Panc1 (cell line): ENCODE measurements at regions not wholly inside any gene's neighbourhood (a gene's known extent, or its start where the extent isn't known, plus 50 kb on each side); places are given as distances from the start of the nearest gene placed in this dataset.
A peak's percentile ranks its signal among the peaks of the same experiment; 100 is the strongest.

Experiments
- ATAC-seq: fragments of 200-7000 bp; cut with Tn5 transposase; 2 replicates; pipeline ENCODE4 v1.9.1; 2020; ENCODE audit warnings: mild to moderate bottlenecking, moderate library complexity
- BruUV-seq: library from RNA; stranded (reverse); fragments of 400-500 nt; replicated peaks from 2 replicates; lab custom pipeline; 2021; lab: Mats Ljungman, UMichigan
- CTCF ChIA-PET: fragments of 300-600 bp; sonication (Branson Sonifier 250); formaldehyde crosslinking; loops from one replicate; lab custom pipeline; 2022; ENCODE audit warnings: antibody characterized with exemption; lab: Charles Lee
- POLR2A ChIA-PET: fragments of 300-600 bp; sonication (Branson Sonifier 250); formaldehyde crosslinking; loops from one replicate; lab custom pipeline; 2022; ENCODE audit warnings: antibody characterized with exemption; lab: Charles Lee
- DNase-seq: peaks from one replicate; pipeline ENCODE4 v3.0.0-alpha.2; 2010; ENCODE audit warnings: low read depth, low spot score
- H3K27ac ChIP-seq: 2 replicates; pipeline ENCODE4 v1.5.1; 2011; ENCODE audit warnings: mild to moderate bottlenecking, low read length, inconsistent platforms
- H3K27me3 ChIP-seq: fragments of 200-500 bp; sonication (Bioruptor generic); 2 replicates; pipeline ENCODE4 v1.6.0; 2014; ENCODE audit warnings: low read length, inconsistent platforms; ENCODE audit not compliant: control insufficient read depth, insufficient read depth
- H3K36me3 ChIP-seq: fragments of 200-500 bp; sonication (Bioruptor generic); 2 replicates; pipeline ENCODE4 v1.5.1; 2014; ENCODE audit warnings: inconsistent platforms, mild to moderate bottlenecking, low read length, moderate library complexity; ENCODE audit not compliant: control insufficient read depth, insufficient read depth
- H3K4me1 ChIP-seq: 2 replicates; pipeline ENCODE4 v1.5.1; 2011; ENCODE audit warnings: inconsistent platforms, mild to moderate bottlenecking, low read length, moderate library complexity; ENCODE audit not compliant: control insufficient read depth, insufficient read depth
- H3K4me3 ChIP-seq, 2 experiments: 2 replicates each; pipeline ENCODE4 v1.5.1; 2011 to 2012; ENCODE audit warnings: low read depth in 2 of 2, low read length in 2 of 2, mild to moderate bottlenecking in 2 of 2, inconsistent platforms in 1 of 2, moderate library complexity in 1 of 2
- H3K9me3 ChIP-seq: fragments of 200-500 bp; sonication (Bioruptor generic); 2 replicates; pipeline ENCODE4 v1.5.1; 2014; ENCODE audit warnings: low read depth, mild to moderate bottlenecking, inconsistent platforms, low read length, moderate library complexity; ENCODE audit not compliant: control insufficient read depth, insufficient read depth
- POLR2AphosphoS5 ChIP-seq: IDR thresholded peaks from 2 replicates; pipeline ENCODE4 v1.6.1; 2012; ENCODE audit warnings: mild to moderate bottlenecking, low read depth, low read length, moderate library complexity
- SIN3A ChIP-seq: IDR thresholded peaks from 2 replicates; pipeline ENCODE4 v1.6.1; 2012; ENCODE audit warnings: low read depth, mild to moderate bottlenecking, low read length, moderate library complexity, borderline replicate concordance; ENCODE audit not compliant: insufficient read depth
- TCF7L2 ChIP-seq: IDR thresholded peaks from 2 replicates; pipeline ENCODE4 v1.6.1; 2011; ENCODE audit warnings: mild to moderate bottlenecking, low read depth, low read length, inconsistent platforms
- in situ Hi-C: cut with HindIII; loops from 2 replicates; pipeline ENCODE4 v1.10.0; 2016; ENCODE audit warnings: low sequenced_read_pairs, low pct_unique_long_range_greater_than_20kb
- intact Hi-C: fragments of 100-400 bp; cut with micrococcal nuclease; formaldehyde crosslinking; loops from one replicate; pipeline ENCODE4 v1.10.0; 2022; ENCODE audit not compliant: unreplicated experiment
- TF ChIP-seq, protein P1 (sequence below), 2 experiments: IDR thresholded peaks; 2 replicates each; pipeline ENCODE4 v1.6.1; 2011 to 2012; ENCODE audit warnings: low read depth in 2 of 2, control low read depth in 1 of 2, low read length in 1 of 2, mild to moderate bottlenecking in 1 of 2, moderate library complexity in 1 of 2; ENCODE audit not compliant: insufficient read depth in 1 of 2
- TF ChIP-seq, protein P2 (sequence below): fragments of 450-650 bp; IDR thresholded peaks from 2 replicates; pipeline ENCODE4 v1.5.1; 2017; ENCODE audit warnings: mild to moderate bottlenecking

DNA sequence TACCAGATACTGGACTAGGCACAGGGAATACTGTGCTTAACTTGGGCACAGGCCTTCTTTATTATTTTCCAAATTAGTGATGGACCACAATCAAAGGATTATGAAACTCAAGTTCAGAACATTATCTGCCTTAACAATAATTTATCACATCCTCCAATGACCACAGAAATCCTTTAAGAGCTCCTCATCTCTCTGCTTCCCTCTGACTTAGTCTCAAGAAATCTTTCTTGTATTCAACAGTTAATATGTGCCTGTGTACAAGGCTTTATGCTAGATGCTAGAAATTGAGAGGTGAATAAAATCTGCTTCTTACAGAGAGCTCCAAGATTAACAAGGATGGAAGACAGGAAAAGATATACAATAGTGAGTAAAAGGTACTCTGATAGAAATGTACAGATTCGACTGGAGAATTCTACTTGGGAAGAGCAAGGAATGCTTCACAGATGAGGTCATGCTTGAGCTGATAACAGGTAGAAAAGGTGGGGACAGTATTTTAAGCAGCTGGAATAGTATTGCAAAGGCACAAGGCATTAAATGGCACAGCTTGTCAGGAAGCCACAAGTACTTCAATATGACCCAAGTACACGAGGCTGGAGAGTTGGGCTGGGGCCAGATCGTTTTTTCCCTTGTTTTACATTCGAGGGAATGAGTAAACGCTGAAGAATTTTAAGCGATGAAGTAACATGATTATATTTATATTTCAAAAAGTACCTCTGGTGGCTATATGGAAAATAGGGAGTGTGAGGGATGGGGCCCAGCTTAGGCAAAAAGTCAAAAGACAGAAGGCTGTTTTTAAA is 55.1 kb upstream of the ARID2 start:
- ChIA-PET POLR2A (no interaction called here), CTCF (no interaction called here)
- H3K27ac ChIP-seq = no peak overlapping the region
- no peaks in the 10 kb centered on the region for H3K36me3 ChIP-seq
- H3K4me1 ChIP-seq = no peaks in the 10 kb centered on the region
- no TSS peak for BruUV-seq
- no peak overlapping the region for H3K4me3 ChIP-seq
- TF ChIP-seq TCF7L2 (no peak), POLR2AphosphoS5 (no peak), SIN3A (no peak)
- TF ChIP-seq, protein P1, sequence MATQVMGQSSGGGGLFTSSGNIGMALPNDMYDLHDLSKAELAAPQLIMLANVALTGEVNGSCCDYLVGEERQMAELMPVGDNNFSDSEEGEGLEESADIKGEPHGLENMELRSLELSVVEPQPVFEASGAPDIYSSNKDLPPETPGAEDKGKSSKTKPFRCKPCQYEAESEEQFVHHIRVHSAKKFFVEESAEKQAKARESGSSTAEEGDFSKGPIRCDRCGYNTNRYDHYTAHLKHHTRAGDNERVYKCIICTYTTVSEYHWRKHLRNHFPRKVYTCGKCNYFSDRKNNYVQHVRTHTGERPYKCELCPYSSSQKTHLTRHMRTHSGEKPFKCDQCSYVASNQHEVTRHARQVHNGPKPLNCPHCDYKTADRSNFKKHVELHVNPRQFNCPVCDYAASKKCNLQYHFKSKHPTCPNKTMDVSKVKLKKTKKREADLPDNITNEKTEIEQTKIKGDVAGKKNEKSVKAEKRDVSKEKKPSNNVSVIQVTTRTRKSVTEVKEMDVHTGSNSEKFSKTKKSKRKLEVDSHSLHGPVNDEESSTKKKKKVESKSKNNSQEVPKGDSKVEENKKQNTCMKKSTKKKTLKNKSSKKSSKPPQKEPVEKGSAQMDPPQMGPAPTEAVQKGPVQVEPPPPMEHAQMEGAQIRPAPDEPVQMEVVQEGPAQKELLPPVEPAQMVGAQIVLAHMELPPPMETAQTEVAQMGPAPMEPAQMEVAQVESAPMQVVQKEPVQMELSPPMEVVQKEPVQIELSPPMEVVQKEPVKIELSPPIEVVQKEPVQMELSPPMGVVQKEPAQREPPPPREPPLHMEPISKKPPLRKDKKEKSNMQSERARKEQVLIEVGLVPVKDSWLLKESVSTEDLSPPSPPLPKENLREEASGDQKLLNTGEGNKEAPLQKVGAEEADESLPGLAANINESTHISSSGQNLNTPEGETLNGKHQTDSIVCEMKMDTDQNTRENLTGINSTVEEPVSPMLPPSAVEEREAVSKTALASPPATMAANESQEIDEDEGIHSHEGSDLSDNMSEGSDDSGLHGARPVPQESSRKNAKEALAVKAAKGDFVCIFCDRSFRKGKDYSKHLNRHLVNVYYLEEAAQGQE (IDR thresholded peaks at IDR 0.05; ENCODE audit: insufficient read depth in 1 of 2, low read depth in 2 of 2, low read length in 1 of 2) = no peak
- TF ChIP-seq, protein P2, sequence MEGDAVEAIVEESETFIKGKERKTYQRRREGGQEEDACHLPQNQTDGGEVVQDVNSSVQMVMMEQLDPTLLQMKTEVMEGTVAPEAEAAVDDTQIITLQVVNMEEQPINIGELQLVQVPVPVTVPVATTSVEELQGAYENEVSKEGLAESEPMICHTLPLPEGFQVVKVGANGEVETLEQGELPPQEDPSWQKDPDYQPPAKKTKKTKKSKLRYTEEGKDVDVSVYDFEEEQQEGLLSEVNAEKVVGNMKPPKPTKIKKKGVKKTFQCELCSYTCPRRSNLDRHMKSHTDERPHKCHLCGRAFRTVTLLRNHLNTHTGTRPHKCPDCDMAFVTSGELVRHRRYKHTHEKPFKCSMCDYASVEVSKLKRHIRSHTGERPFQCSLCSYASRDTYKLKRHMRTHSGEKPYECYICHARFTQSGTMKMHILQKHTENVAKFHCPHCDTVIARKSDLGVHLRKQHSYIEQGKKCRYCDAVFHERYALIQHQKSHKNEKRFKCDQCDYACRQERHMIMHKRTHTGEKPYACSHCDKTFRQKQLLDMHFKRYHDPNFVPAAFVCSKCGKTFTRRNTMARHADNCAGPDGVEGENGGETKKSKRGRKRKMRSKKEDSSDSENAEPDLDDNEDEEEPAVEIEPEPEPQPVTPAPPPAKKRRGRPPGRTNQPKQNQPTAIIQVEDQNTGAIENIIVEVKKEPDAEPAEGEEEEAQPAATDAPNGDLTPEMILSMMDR = no peak
- peak; percentile 34; the same call in 1 of the 2 replicates for ATAC-seq
- no peaks in the 10 kb centered on the region; the same call in 1 of the 2 replicates for H3K27me3 ChIP-seq
- no peaks in the 10 kb centered on the region for H3K9me3 ChIP-seq
- DNase-seq = peak; percentile 13
- intact Hi-C loops (no loop called here), in situ Hi-C loops (no loop called here)

- DNase-seq (no peak), ATAC-seq (no peak)
- intact Hi-C loops (no loop called here), in situ Hi-C loops (no loop called here)
- Histone ChIP-seq H3K36me3 (no peaks in the 10 kb centered on the region), H3K4me1 (no peaks in the 10 kb centered on the region), H3K4me3 (no peak overlapping the region), H3K9me3 (no peaks in the 10 kb centered on the region), H3K27me3 (no peaks in the 10 kb centered on the region; the same call in 1 of the 2 replicates), H3K27ac (no peak overlapping the region)
- TF ChIP-seq, protein P2 = no peak
- no peak for TF ChIP-seq POLR2AphosphoS5
- TF ChIP-seq SIN3A = no peak
- no peak for TF ChIP-seq TCF7L2
- TF ChIP-seq, protein P1 (IDR thresholded peaks at IDR 0.05; ENCODE audit: insufficient read depth in 1 of 2, low read depth in 2 of 2, low read length in 1 of 2) = no peak
- BruUV-seq = no TSS peak
- CTCF ChIA-PET = no interaction called here
- POLR2A ChIA-PET = no interaction called here
These were observed 54.0 kb upstream of the ARID2 start for GRCh38 chr12:45675534-45675933.
